ENCODE measurements at regions not wholly inside any gene's neighbourhood (a gene's known extent, or its start where the extent isn't known, plus 50 kb on each side); places are given as distances from the start of the nearest gene placed in this dataset.

- no peak overlapping the region for H3K4me3 ChIP-seq (replicated peaks; ENCODE audit: insufficient read depth, low read length)
- TF ChIP-seq POLR2AphosphoS5 (IDR thresholded peaks at IDR 0.05; ENCODE audit: low read depth) (no peak), GABPA (IDR thresholded peaks at IDR 0.05; ENCODE audit: low read depth) (no peak), REST (IDR thresholded peaks at IDR 0.05; ENCODE audit: insufficient replicate concordance, low read depth) (no peak), CTCF (IDR thresholded peaks at IDR 0.05; ENCODE audit: insufficient read depth, low read length) (no peak), SPI1 (IDR thresholded peaks at IDR 0.05; ENCODE audit: borderline replicate concordance, low read depth) (no peak)
- H3K27ac ChIP-seq (replicated peaks), result no peak overlapping the region
- no peak for DNase-seq (ENCODE audit: low read depth in 1 of 2, low spot score in 1 of 2)
- H3K27me3 ChIP-seq (ENCODE audit: insufficient read depth, poor library complexity, severe bottlenecking), result no peaks in the 10 kb centered on the region
These were observed 1378.0 kb downstream of the BRD1 start for GRCh38 chr22:48449466-48450187.

- no peak for DNase-seq (ENCODE audit: low read depth in 1 of 2, low spot score in 1 of 2)
- TF ChIP-seq GABPA (IDR thresholded peaks at IDR 0.05; ENCODE audit: low read depth) (no peak), POLR2AphosphoS5 (IDR thresholded peaks at IDR 0.05; ENCODE audit: low read depth) (no peak), CTCF (IDR thresholded peaks at IDR 0.05; ENCODE audit: insufficient read depth, low read length) (no peak), REST (IDR thresholded peaks at IDR 0.05; ENCODE audit: insufficient replicate concordance, low read depth) (no peak), SPI1 (IDR thresholded peaks at IDR 0.05; ENCODE audit: borderline replicate concordance, low read depth) (no peak)
- no peak overlapping the region for H3K27ac ChIP-seq (replicated peaks)
- no peaks in the 10 kb centered on the region for H3K27me3 ChIP-seq (ENCODE audit: insufficient read depth, poor library complexity, severe bottlenecking)
- no peak overlapping the region for H3K4me3 ChIP-seq (replicated peaks; ENCODE audit: insufficient read depth, low read length)
These were observed 1378.9 kb downstream of the BRD1 start for GRCh38 chr22:48448821-48449220.

GRCh38 chr22:48445113-48445827 is 1382.4 kb downstream of the BRD1 start:
- TF ChIP-seq GABPA (IDR thresholded peaks at IDR 0.05; ENCODE audit: low read depth) (no peak), SPI1 (IDR thresholded peaks at IDR 0.05; ENCODE audit: borderline replicate concordance, low read depth) (no peak), POLR2AphosphoS5 (IDR thresholded peaks at IDR 0.05; ENCODE audit: low read depth) (no peak), REST (IDR thresholded peaks at IDR 0.05; ENCODE audit: insufficient replicate concordance, low read depth) (no peak), CTCF (IDR thresholded peaks at IDR 0.05; ENCODE audit: insufficient read depth, low read length) (no peak)
- DNase-seq (ENCODE audit: low read depth in 1 of 2, low spot score in 1 of 2), result no peak
- H3K27ac ChIP-seq (replicated peaks), result no peak overlapping the region

More at GRCh38 chr22:48445113-48445827, 1382.4 kb downstream of the BRD1 start:
- H3K27me3 ChIP-seq (ENCODE audit: insufficient read depth, poor library complexity, severe bottlenecking), result no peaks in the 10 kb centered on the region
- H3K4me3 ChIP-seq (replicated peaks; ENCODE audit: insufficient read depth, low read length), result no peak overlapping the region

Data from HL-60 (cell line).